ENCODE measurements at regions not wholly inside any gene's neighbourhood (a gene's known extent, or its start where the extent isn't known, plus 50 kb on each side); places are given as distances from the start of the nearest gene placed in this dataset.

- no peak for TF ChIP-seq CTCF (IDR thresholded peaks at IDR 0.05; ENCODE audit: insufficient read depth, low read length)
- TF ChIP-seq POLR2AphosphoS5 (IDR thresholded peaks at IDR 0.05; ENCODE audit: low read depth), result no peak
- no peak for TF ChIP-seq GABPA (IDR thresholded peaks at IDR 0.05; ENCODE audit: low read depth)
- no peak for TF ChIP-seq REST (IDR thresholded peaks at IDR 0.05; ENCODE audit: insufficient replicate concordance, low read depth)
Measured at GRCh38 chr6:92930171-92930570, 489.2 kb downstream of the EPHA7 start.
